Activated CD4-positive, CD25-positive, alpha-beta regulatory T cell (primary cell): ENCODE measurements at regions not wholly inside any gene's neighbourhood (a gene's known extent, or its start where the extent isn't known, plus 50 kb on each side); places are given as distances from the start of the nearest gene placed in this dataset.

Source experiments
- DNase-seq, 4 experiments: peaks; one replicate each; lab custom pipeline; 2025; lab: John Stamatoyannopoulos, UW

- DNase-seq, result no peak
Observed at GRCh38 chr2:163368655-163369054, 367.2 kb downstream of the FIGN start.

- DNase-seq, result no peak
Observed at GRCh38 chr2:163367825-163368582, 367.8 kb downstream of the FIGN start.

- DNase-seq, result no peak
Observed at GRCh38 chr2:163364736-163365135, 371.1 kb downstream of the FIGN start.

- no peak for DNase-seq
Observed at GRCh38 chr2:163353551-163353950, 382.3 kb downstream of the FIGN start.

- DNase-seq, result no peak
Observed at GRCh38 chr2:163351966-163352365, 383.8 kb downstream of the FIGN start.

- DNase-seq, result no peak
Observed at GRCh38 chr2:163351143-163351542, 384.7 kb downstream of the FIGN start.

- no peak for DNase-seq
Observed at GRCh38 chr2:163348857-163349380, 386.9 kb downstream of the FIGN start.

GRCh38 chr2:163347982-163348856, 387.6 kb downstream of the FIGN start:
- DNase-seq, result no peak

- DNase-seq, result no peak
Observed at GRCh38 chr2:163345795-163346573, 389.8 kb downstream of the FIGN start.

- no peak for DNase-seq
Observed at GRCh38 chr2:163343316-163343715, 392.5 kb downstream of the FIGN start.

GRCh38 chr2:163341426-163341825, 394.4 kb downstream of the FIGN start:
- no peak for DNase-seq

GRCh38 chr2:163338270-163338669, 397.5 kb downstream of the FIGN start:
- DNase-seq, result no peak

- DNase-seq, result no peak
Observed at GRCh38 chr2:163324677-163325076, 411.1 kb downstream of the FIGN start.

GRCh38 chr2:163319006-163319405, 416.8 kb downstream of the FIGN start:
- DNase-seq, result no peak

GRCh38 chr2:163314712-163315111, 421.1 kb downstream of the FIGN start:
- DNase-seq, result no peak

GRCh38 chr2:163312713-163313112, 423.1 kb downstream of the FIGN start:
- no peak for DNase-seq

GRCh38 chr2:163306647-163307046, 429.2 kb downstream of the FIGN start:
- DNase-seq, result no peak

GRCh38 chr2:163302141-163302540, 433.7 kb downstream of the FIGN start:
- DNase-seq, result no peak

GRCh38 chr2:163291790-163292189, 444.0 kb downstream of the FIGN start:
- DNase-seq, result no peak

GRCh38 chr2:163281717-163282116, 443.1 kb upstream of the KCNH7 start:
- DNase-seq, result no peak

- DNase-seq, result no peak
Observed at GRCh38 chr2:163269374-163270021, 430.9 kb upstream of the KCNH7 start.

- DNase-seq, result no peak
Observed at GRCh38 chr2:163266772-163267171, 428.2 kb upstream of the KCNH7 start.
